ENCODE measurements at regions not wholly inside any gene's neighbourhood (a gene's known extent, or its start where the extent isn't known, plus 50 kb on each side); places are given as distances from the start of the nearest gene placed in this dataset.
"Not testable (repeated sequence)": the region's sequence is repeated elsewhere in the genome, so short reads cannot be mapped to it uniquely, and the experiment has no call there.

GRCh38 chrX:81957900-81958545, 756.1 kb downstream of the SH3BGRL start:
- ChIA-PET POLR2A (no interaction called here), CTCF (no interaction called here)

GRCh38 chrX:81959964-81960363, 758.1 kb downstream of the SH3BGRL start:
- TF ChIP-seq, protein P1, sequence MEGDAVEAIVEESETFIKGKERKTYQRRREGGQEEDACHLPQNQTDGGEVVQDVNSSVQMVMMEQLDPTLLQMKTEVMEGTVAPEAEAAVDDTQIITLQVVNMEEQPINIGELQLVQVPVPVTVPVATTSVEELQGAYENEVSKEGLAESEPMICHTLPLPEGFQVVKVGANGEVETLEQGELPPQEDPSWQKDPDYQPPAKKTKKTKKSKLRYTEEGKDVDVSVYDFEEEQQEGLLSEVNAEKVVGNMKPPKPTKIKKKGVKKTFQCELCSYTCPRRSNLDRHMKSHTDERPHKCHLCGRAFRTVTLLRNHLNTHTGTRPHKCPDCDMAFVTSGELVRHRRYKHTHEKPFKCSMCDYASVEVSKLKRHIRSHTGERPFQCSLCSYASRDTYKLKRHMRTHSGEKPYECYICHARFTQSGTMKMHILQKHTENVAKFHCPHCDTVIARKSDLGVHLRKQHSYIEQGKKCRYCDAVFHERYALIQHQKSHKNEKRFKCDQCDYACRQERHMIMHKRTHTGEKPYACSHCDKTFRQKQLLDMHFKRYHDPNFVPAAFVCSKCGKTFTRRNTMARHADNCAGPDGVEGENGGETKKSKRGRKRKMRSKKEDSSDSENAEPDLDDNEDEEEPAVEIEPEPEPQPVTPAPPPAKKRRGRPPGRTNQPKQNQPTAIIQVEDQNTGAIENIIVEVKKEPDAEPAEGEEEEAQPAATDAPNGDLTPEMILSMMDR (IDR thresholded peaks at IDR 0.05; ENCODE audit: insufficient read depth, low read depth, low read length) = no peak
- ChIA-PET CTCF (no interaction called here), POLR2A (no interaction called here)
- Histone ChIP-seq H3K36me3 (ENCODE audit: control insufficient read depth, insufficient read depth, low read length) (no peaks in the 10 kb centered on the region), H3K27me3 (ENCODE audit: control insufficient read depth, insufficient read depth, low read length) (no peaks in the 10 kb centered on the region), H3K4me3 (ENCODE audit: low read depth, low read length) (no peak overlapping the region)
- DNase-seq (ENCODE audit: low read depth) = no peak

More at GRCh38 chrX:81957900-81958545, 756.1 kb downstream of the SH3BGRL start:
- H3K36me3 ChIP-seq (ENCODE audit: control insufficient read depth, insufficient read depth, low read length) = no peaks in the 10 kb centered on the region
- H3K27me3 ChIP-seq (ENCODE audit: control insufficient read depth, insufficient read depth, low read length) = no peaks in the 10 kb centered on the region
- TF ChIP-seq, protein P1 (IDR thresholded peaks at IDR 0.05; ENCODE audit: insufficient read depth, low read depth, low read length) = no peak
- DNase-seq (ENCODE audit: low read depth) = no peak
- no peak overlapping the region for H3K4me3 ChIP-seq (ENCODE audit: low read depth, low read length)

GRCh38 chrX:81974413-81974812, 772.5 kb downstream of the SH3BGRL start:
- CTCF ChIA-PET; H3K4me3 ChIP-seq (ENCODE audit: low read depth, low read length); H3K27me3 ChIP-seq (ENCODE audit: control insufficient read depth, insufficient read depth, low read length); H3K36me3 ChIP-seq (ENCODE audit: control insufficient read depth, insufficient read depth, low read length); POLR2A ChIA-PET; DNase-seq (ENCODE audit: low read depth): not testable (repeated sequence)

DNA sequence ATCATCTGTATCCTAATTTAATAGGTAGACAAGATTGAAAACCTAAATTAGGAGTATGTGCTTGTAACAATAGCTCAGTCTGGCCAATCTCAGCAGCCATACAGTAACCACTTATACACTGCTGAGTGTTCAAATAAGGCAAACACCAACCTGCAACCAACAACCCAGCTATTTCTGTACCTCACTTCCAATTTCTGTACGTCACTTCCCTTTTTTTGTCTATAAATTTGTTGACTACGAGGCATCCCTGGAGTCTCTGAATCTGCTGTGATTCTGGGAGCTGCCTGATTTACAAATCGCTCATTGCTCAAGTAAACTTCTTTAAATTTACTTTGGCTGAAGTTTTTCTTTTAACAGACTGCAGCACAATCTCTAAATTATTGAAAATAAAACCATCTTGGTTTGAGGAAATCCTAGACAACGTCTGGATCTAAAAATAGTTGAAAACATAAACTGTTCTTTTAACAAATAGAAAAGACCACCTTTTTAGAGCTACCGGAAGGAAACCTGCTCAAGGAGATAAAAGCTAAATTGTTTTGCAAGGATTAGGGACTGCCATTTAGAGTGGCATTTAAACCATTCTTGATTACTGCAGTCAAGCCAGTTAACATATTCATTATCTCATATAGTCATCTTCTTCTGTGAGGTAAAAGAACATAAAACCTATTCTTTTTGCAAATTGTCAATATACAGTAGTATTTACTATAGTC, 778.1 kb downstream of the SH3BGRL start:
- no peaks in the 10 kb centered on the region for H3K27me3 ChIP-seq (ENCODE audit: control insufficient read depth, insufficient read depth, low read length)
- TF ChIP-seq, protein P1 (IDR thresholded peaks at IDR 0.05; ENCODE audit: insufficient read depth, low read depth, low read length) = no peak
- H3K36me3 ChIP-seq (ENCODE audit: control insufficient read depth, insufficient read depth, low read length) = no peaks in the 10 kb centered on the region
- CTCF ChIA-PET = no interaction called here
- POLR2A ChIA-PET = no interaction called here
- no peak overlapping the region for H3K4me3 ChIP-seq (ENCODE audit: low read depth, low read length)
- no peak for DNase-seq (ENCODE audit: low read depth)

DNA sequence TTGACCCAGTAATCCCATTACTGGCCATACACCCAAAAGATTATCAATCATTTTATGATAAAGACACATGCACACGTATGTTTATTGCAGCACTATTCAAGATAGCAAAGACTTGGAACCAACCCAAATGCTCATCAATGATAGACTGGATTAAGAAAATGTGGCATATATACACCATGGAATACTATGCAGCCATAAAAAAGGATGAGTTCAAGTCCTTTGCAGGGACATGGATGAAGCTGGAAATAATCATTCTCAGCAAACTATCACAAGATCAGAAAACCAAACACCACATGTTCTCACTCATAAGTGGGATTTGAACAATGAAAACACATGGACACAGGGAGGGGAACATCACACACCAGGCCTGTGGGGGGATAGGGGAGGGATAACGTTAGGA, 785.3 kb downstream of the SH3BGRL start:
- POLR2A ChIA-PET; CTCF ChIA-PET; DNase-seq (ENCODE audit: low read depth); H3K27me3 ChIP-seq (ENCODE audit: control insufficient read depth, insufficient read depth, low read length); H3K36me3 ChIP-seq (ENCODE audit: control insufficient read depth, insufficient read depth, low read length); H3K4me3 ChIP-seq (ENCODE audit: low read depth, low read length): not testable (repeated sequence)

DNA sequence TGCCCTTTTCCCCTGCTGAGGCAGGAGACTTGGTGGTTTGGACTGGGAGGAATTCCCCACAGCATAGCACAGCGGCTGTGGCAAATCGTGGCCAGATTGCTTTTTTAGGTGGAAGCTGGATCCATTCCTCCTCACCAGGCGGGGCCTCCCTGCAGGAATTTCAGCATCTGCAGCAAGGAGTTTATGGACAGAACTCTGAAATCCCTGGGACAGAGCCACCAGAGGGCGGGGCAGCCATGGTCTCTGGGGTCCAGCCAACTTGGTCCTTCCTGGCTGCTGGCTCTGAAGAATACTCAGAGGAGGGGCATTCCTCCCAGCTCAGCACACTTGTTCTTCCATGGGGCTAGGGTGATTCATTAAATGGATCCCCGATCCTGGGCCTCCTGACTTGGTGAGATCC, 794.3 kb downstream of the SH3BGRL start:
- ChIA-PET CTCF (no interaction called here), POLR2A (no interaction called here)
- no peak overlapping the region for H3K4me3 ChIP-seq (ENCODE audit: low read depth, low read length)
- TF ChIP-seq, protein P1 (IDR thresholded peaks at IDR 0.05; ENCODE audit: insufficient read depth, low read depth, low read length) = no peak
- no peaks in the 10 kb centered on the region for H3K36me3 ChIP-seq (ENCODE audit: control insufficient read depth, insufficient read depth, low read length)
- DNase-seq (ENCODE audit: low read depth) = no peak
- no peaks in the 10 kb centered on the region for H3K27me3 ChIP-seq (ENCODE audit: control insufficient read depth, insufficient read depth, low read length)
